ENCODE measurements at regions not wholly inside any gene's neighbourhood (a gene's known extent, or its start where the extent isn't known, plus 50 kb on each side); places are given as distances from the start of the nearest gene placed in this dataset.
"Not testable (repeated sequence)": the region's sequence is repeated elsewhere in the genome, so short reads cannot be mapped to it uniquely, and the experiment has no call there.

- DNase-seq, result peak; percentile 17
Observed at GRCh38 chr13:24997367-24997967, 98.5 kb upstream of the PABPC3 start.

- no peak for DNase-seq
Observed at GRCh38 chr13:24998433-24998832, 97.5 kb upstream of the PABPC3 start.

DNA sequence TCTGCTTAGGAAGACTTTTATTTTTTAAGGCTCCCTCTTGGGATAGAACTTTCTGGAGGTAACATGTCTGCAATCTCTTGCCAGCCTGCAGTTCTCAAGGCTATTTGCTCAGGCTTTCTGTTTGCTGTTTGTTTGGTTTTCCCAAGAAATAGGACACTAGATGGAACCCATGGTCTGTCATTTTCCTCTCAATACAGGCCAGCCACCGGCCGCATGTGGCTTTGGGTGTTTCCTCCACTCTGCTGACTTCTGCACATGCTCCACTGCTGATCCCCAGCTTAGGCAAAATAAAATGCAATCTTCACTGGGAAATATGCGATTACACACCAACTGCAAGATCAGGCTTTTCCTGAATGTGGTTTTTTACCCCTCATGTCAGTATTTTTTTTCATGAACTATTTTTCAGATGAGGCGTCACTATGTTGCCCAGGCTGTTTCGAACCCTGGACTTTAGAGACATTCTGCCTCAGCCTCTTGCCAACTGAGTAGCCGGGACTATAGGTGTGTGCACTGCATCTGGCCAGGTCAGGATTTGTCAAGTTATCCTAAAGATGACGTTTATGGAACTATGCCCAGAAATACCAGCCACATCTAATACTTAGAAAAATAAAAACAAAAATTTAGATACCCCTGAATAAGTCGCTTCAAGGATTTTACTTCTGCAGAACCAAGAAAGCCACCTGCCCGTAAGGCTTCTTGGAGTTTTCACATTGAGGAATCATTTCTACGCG is 94.3 kb upstream of the PABPC3 start:
- DNase-seq, result no peak

- peak; percentile 14 for DNase-seq
Observed at GRCh38 chr13:25002311-25002710, 93.6 kb upstream of the PABPC3 start.

GRCh38 chr13:25004489-25004888 is 91.4 kb upstream of the PABPC3 start:
- DNase-seq, result not testable (repeated sequence)

GRCh38 chr13:25005050-25005497 is 90.9 kb upstream of the PABPC3 start:
- DNase-seq, result peak; percentile 14

- not testable (repeated sequence) for DNase-seq
Observed at GRCh38 chr13:25007389-25007788, 88.5 kb upstream of the PABPC3 start.

DNA sequence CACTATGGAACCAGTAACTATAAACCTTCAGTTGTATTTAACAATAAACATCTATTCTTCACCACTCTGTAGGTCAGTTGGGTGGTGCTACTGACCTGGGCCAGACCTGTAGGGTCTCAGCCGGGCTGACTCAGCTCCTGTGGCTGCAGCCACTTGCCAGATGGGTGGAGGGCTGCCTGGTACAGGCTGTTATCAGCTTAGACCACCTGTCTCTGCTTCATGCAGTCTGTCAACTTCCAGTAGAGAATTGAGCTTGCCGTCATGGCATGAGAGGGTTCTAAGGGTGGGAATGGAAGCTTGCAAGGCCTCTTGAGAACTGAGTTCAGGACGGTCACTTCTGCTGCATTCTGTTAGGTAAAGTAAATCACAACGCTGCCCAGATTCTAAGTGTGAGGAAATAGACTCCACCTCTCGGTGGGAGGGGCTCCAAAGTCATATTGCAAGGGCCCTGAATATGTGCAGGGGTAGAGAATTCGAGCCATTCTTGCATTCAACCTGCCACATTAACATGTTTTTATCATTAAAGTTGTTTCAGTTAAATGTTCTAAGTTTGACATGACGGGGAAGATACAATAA is 81.5 kb upstream of the PABPC3 start:
- DNase-seq, result not testable (repeated sequence)

- not testable (repeated sequence) for DNase-seq
Observed at GRCh38 chr13:25017176-25017575, 78.8 kb upstream of the PABPC3 start.

- not testable (repeated sequence) for DNase-seq
Observed at GRCh38 chr13:25017808-25018728, 77.9 kb upstream of the PABPC3 start.

GRCh38 chr13:25018729-25019115 is 77.2 kb upstream of the PABPC3 start:
- DNase-seq, result no peak

DNA sequence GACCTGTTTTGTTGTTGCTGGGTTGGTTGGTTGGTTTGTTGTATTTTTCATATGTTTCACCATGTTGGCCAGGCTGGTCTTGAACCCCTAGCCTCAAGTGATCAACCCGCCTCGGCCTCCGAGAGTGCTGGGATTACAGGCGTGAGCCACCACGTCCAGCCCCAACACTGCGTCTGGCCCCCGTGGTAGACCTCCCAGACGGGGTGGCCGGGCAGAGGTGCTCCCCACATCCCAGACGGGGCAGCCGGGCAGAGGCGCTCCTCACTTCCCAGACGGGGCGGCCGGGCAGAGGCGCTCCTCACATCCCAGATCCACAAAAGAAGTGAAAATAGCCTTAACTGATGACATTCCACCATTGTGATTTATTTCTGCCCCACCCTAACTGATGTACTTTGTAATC is 76.2 kb upstream of the PABPC3 start:
- not testable (repeated sequence) for DNase-seq

DNA sequence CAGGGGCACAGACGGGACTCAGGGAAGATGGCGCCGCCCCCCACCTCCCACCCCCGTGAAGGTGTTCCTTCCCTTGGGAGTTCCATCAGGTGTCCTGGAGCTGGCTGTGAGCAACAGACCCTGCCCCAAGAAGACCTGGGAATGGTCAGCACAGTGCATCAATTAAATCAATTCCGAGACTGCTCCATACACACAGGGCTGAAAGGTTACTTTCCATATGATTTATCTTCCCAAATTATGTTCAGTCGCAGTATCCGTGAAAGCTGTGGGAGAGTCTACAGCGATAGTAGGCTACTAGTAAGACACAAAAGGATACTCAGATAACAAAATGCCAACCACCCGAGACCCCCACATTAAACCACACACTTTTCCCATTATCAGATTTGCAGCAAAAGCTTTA is 71.8 kb upstream of the PABPC3 start:
- DNase-seq, result no peak

GRCh38 chr13:25032160-25032559 is 63.8 kb upstream of the PABPC3 start:
- no peak for DNase-seq

GRCh38 chr13:25034173-25034572 is 61.8 kb upstream of the PABPC3 start:
- no peak for DNase-seq

DNA sequence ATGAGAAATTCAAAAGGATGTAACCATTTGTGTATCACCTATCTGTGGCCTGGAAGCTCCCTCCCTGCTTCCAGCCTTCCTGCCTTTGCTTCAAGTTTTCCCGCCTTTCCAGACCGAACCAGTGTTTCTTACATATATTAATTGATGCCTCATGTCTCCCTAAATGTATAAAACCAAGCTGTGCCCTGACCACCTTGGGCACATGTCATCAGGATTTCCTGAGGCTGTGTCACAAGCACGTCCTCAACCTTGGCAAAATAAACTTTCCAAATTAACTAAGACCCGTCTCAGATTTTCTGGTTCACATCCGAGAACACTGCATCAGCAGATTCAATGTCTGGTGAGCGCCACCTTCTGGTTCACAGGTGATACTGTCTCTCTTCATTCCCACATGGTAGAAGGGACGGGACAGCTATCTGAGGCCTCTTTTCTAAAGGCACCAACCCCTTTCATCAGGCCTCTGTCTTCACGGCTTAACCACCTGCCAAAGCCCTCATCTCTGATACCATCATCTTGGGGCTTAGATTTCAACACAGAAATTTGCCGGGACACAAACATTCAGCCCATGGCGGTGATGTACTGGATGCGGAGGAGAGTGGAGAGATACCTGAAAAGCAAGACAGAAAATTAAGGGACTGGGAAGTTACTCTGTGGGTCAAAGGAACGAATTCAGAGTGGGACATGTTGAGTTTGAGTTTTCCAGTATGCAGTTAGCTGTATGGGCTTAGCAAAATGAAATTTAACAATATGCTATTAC is 58.7 kb upstream of the PABPC3 start:
- peak; percentile 64 for DNase-seq

DNA sequence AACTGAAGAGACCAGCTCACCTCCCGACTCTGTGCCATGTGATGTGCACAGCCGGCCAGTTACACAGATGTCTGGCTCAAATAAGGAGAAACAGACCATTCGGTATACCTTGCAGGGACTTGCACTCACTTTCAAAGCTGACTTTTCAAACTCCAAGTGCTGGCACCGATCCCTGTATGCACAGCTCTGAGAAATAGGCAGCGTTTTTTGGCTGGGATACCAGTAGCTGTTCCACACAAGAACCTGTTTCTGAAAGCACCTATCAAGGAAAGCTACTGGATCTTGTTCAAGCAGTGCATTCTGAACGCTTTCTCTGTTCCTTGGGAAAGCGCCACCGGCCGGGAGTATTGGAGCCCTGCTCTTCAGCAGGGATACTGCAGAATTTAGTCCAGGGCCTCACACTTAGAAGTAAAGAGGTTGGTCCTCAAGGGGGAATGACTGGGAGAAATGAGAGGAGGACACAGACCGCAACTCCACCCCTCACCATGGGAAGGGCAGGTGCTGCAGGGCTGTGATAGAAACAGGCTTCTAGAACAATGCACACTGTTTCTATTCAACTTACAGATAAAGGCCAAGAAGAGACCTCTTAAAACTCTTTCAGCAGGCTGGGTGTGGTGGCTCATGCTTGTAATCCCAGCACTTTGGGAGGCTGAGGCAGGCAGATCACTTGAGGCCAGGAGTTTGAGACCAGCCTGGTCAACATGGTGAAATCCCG is 53.6 kb upstream of the PABPC3 start:
- DNase-seq, result no peak

DNA sequence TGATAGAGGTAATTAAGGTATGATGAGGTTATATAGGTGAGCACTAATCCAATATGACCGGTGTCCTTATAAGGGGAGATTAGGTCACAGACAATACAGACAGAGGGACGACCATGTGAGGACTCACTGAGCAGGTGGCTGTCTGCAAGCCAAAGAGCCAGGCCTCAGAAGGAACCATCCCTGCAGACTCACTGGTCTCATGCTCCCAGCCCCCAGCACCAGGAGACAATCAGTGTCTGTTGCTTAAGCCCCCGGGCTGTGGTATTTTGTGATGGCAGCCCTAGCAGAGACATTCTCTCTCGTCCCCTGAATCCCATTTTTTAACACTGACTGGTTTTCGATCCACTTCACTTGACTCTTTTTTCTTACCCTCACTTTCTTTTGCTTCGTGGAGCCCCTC is 51.9 kb upstream of the PABPC3 start:
- no peak for DNase-seq

All from HCEC 1CT (cell line).